Kidney capillary endothelial cell (primary cell): ENCODE measurements at regions not wholly inside any gene's neighbourhood (a gene's known extent, or its start where the extent isn't known, plus 50 kb on each side); places are given as distances from the start of the nearest gene placed in this dataset.
"Not testable (repeated sequence)": the region's sequence is repeated elsewhere in the genome, so short reads cannot be mapped to it uniquely, and the experiment has no call there.

Experiments
- DNase-seq: peaks from one replicate; pipeline ENCODE4 v3.0.0-alpha.2; 2018; ENCODE audit warnings: low spot score

DNA sequence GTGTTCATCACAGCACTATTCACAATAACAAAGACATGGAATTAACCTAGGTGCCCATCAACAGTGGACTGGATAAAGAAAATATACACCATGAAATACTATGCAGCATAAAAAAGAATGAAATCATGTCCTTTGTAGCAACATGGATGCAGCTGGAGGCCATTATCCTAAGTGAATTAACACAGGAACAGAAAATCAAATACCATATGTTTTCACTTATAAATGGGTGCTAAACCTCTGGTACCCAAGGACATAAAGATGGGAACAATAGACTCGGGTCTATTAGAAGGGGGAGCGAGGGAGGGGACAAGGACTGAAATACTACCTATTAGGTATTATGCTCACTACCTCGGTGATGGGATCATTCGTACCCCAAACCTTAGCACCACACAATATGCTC lies 66.4 kb upstream of the PTPN13 start:
- DNase-seq, result not testable (repeated sequence)

DNA sequence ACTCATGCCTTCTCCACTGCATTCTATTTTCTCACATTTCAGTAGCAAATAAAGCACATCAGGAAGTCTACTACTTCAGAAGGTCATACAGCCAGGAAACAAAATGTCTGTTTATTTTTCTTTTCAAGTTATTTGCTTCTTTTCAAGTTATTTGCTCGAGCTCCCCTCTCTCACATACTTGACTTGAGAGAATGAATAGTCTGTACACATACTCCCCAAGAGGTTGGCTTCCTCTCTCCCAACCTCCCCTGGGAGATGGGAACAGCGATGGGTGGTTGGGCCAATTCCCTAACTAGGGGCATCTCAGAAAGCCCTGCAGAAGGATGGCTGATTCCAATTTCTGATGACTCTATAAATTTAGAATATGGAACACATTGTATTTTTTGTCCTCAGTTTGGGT lies 64.7 kb upstream of the PTPN13 start:
- no peak for DNase-seq

DNA sequence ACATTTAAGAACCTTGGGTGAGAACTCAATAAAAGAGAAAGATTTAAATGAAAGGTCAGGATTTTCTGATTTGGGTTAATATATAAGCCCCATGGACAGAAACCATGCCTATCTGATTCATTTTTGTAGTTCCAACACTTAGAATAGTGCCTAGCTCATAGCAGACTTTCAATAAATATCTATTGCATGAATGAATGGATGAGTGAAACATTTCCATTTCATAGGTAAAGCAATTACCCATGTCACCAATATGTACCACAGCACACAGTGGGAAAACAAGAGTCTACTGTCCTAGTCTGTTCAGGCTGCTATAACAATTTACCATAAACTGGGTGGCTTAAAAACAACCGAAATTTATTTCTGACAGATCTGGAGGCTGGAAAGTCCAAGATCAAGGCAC lies 63.9 kb upstream of the PTPN13 start:
- DNase-seq, result no peak

DNA sequence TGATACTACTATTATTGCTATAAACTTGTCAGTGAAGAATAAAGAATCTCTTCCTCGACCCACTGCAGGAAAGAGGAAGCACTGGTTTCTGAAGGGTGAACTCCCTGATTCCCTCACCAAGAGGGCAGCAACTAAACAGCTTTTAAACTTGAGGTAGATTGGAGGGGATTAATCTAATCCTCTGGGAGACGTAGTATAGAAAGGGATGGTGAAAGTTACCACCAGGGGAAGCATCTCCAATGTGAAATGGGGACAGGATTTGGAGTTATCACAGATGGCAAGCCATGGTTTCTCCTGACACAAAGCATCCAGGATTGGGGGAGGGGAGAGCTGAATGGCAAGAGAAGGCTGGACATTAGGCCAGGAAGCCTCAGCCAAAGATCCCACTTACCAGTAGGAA lies 62.7 kb upstream of the PTPN13 start:
- no peak for DNase-seq

DNA sequence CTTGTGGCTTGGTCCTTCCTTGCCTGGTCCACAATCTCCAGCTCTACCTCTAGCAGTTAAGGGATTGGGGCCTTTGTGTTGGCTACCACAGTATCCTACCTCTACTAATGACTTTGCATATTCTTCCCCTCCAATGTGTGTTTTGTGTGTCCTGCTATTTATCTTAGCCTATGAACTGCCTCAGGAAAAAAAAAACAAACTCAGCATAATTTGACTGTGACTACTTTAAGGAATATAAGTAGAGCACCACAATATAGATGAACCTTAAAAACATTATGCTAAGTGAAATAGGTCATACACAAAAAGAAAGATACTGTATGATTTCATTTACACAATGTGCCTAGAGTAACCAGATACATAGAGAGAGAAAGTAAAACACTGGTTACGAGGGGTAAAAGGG lies 61.3 kb upstream of the PTPN13 start:
- no peak for DNase-seq

DNA sequence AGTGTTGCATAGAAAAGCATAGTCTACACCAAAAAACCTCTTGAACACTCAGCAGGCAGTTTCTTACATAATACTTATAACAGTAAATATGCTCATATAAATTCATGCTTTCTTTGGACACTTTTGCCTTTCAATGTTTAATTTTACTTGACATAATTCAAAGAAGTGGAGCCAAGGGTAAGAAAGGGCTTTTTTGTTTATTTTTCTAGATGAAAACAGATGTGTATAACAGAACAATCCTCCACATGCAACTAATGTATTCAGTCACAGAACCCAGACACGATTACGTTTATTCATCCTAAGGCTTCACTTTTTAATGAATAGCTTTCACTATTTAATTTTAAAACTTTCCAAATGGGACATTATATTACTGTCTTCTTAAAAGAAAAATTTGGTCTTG lies 58.0 kb upstream of the PTPN13 start:
- no peak for DNase-seq

DNA sequence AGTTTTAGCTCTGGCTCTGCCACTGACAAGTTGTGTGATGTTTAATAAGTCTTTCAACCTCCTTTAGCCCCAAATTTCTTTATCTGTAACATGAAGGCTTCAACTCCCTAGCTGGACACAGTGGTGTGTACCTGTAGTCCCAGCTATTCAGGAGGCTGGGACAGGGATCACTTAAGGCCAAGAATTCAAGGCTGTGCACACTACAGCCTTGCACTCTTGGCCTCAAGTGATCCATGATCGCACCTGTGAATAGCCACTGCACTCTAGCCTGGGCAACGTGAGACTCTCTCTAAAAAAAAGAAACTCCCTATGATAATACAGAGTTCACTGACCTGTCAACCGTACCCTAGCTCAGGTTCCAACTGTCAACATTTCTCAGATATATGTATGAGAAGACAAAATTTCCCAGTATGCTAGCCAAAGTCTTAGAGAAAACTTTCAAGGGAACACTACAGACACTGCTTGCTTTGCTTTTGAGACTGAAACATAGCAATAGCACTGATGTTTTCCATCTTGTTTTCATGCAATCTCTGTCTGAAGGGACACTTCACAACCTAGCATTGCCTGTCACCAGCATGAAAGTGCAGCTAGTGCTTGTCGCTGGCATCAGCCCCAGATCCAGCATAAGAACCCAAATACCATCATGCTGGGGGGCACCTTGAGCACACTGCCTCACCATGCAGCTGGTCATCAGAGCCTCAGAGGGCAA lies 51.6 kb upstream of the PTPN13 start:
- DNase-seq, result no peak

DNA sequence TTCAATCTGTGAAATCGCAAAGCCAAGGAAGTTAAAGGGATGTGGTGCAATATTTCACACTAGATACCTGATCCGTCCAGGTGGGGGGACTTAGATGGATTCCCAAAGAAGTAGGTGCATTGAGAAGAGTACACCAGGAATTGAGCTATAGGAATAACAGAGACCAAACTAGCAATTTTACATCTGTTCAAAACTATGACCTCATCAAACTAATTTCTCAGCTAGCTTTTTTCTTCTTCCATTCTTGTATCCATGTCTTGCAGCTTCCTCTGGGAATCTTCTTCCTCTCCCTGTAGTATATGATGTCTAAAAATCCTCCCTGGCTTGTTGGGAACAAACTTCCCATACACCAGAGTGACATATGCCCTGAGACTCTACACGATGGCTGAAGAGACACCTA lies 51.0 kb upstream of the PTPN13 start:
- DNase-seq, result no peak

DNA sequence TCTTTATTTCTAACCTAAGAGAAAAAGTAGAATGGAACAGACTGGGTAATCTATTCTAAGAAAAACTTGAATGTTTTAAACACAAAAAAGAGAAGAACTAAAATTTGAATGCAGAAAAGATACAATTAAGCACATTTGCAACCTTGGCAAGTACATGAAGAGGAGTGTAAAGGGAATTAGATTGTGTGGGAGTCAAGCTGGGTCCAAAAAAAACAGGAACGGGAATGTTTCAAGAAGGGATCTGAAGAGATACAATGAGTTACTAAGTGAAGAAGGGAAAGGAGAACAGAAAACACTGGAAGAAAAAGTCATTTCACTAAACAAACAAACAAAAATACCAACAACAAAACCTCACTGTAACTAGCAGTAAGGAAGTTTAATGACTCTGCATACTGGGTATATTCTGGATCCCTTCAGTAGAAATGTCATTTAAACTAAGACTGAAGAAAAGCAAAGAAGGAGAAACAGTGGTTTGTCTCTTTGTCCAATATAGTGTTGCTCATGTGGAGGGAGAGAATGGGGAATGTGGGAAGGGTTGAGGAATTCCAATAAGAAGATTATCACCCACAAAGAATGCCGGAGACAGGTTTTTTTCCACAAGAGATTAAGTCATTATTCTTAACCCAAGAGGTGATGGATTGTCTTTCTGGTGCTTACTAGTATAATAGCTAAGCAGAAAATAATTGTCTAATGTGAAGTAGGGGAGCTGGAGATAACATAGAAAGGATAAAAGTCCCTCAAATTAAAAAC lies 50.4 kb upstream of the PTPN13 start:
- no peak for DNase-seq

DNA sequence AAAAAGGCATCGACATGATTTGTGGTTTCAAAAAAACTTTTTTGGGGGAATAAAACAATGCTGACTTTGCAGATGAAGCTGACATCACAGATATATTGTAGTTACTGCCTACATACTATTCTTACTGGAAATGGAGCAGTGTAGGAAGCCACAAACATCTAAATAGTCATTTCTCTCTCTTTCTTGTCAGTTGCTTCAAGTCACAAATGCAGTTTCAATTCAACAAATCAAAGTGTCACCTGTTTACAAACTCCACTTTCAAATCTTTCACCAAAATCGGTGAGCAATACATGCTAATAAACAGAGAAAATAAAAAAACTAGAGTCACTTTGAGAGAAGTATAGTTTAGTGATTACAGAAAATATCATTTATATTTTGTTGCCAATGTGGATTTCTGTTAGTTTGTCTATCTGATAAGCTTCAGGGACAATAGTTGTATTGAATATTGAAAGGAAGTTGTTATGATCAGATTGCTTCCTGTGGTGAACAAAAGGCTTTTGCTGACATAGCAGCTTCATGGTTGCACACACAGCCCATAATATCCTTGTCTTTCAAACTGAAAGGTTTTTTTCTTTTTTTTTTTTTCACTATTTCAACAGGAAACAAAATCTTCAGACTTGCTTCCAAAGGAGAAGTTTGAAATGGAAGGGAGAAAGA lies 49.7 kb upstream of the PTPN13 start:
- DNase-seq, result no peak
